Breast epithelium (tissue), 3 donors: ENCODE measurements at regions not wholly inside any gene's neighbourhood (a gene's known extent, or its start where the extent isn't known, plus 50 kb on each side); places are given as distances from the start of the nearest gene placed in this dataset.

Source experiments
- POLR2A ChIP-seq: fragments of 450-650 bp; IDR thresholded peaks from one replicate; pipeline ENCODE4 v1.6.1; 2016; ENCODE audit warnings: antibody characterized with exemption, mild to moderate bottlenecking, moderate library complexity
- POLR2AphosphoS5 ChIP-seq, 3 donors: sonication (generic); formaldehyde crosslinking; IDR thresholded peaks; one replicate each; pipeline ENCODE4 v1.6.1; 2017; ENCODE audit warnings: antibody characterized with exemption in 3 of 3
- TF ChIP-seq, protein P1 (sequence below), 3 donors: fragments of 450-650 bp; IDR thresholded peaks; one replicate each; pipeline ENCODE4 v1.5.1; 2016 to 2017; ENCODE audit warnings: antibody characterized with exemption in 3 of 3, mild to moderate bottlenecking in 3 of 3, moderate library complexity in 3 of 3

DNA sequence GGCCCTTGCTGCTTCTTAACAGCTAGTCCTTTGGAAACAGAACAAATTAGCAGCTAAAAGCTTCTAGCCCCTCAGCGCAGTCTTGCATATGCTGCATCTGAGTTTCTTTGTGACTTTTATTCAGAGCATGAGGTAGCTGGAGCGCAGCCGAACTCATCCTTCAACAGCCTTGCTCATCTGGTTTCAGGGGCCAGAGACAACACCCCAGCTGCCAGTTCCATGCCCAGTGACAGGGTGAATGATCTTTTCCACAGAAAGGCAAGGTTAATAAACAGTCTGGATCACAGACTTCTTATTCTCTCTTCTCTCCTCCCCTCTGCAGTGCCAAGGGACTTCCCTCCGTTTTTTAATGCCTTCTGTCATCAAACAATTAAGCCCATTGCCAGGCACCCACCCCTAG is 216.6 kb upstream of the INTU start:
- no peak for TF ChIP-seq POLR2A
- TF ChIP-seq, protein P1, sequence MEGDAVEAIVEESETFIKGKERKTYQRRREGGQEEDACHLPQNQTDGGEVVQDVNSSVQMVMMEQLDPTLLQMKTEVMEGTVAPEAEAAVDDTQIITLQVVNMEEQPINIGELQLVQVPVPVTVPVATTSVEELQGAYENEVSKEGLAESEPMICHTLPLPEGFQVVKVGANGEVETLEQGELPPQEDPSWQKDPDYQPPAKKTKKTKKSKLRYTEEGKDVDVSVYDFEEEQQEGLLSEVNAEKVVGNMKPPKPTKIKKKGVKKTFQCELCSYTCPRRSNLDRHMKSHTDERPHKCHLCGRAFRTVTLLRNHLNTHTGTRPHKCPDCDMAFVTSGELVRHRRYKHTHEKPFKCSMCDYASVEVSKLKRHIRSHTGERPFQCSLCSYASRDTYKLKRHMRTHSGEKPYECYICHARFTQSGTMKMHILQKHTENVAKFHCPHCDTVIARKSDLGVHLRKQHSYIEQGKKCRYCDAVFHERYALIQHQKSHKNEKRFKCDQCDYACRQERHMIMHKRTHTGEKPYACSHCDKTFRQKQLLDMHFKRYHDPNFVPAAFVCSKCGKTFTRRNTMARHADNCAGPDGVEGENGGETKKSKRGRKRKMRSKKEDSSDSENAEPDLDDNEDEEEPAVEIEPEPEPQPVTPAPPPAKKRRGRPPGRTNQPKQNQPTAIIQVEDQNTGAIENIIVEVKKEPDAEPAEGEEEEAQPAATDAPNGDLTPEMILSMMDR (IDR thresholded peaks at IDR 0.05): no peak
- TF ChIP-seq POLR2AphosphoS5 (IDR thresholded peaks at IDR 0.05): no peak
